OCI-M1 (cell line): ENCODE measurements at regions not wholly inside any gene's neighbourhood (a gene's known extent, or its start where the extent isn't known, plus 50 kb on each side); places are given as distances from the start of the nearest gene placed in this dataset.

Source experiments
- DNase-seq: peaks from one replicate; lab custom pipeline; 2025; lab: John Stamatoyannopoulos, UW

DNA sequence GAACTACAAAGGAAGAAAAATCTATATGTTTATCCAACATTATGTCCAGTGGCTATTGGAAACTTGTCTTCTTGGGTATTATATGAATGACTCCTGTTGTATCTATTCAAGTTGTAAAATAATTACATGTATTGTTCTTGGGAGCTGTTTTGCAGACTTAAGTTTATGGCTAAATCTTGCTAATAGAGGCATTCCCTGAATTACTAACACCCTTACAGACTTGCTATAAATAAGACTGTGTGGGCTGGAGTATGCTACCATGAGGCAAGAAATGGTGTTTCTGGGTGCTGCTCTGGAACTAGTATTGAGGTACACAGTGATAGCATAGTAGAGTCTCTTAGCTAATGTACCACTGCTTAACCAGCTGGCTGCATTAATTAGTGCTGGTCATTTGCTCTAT, 155.1 kb downstream of the HIPK3 start:
- DNase-seq: no peak

DNA sequence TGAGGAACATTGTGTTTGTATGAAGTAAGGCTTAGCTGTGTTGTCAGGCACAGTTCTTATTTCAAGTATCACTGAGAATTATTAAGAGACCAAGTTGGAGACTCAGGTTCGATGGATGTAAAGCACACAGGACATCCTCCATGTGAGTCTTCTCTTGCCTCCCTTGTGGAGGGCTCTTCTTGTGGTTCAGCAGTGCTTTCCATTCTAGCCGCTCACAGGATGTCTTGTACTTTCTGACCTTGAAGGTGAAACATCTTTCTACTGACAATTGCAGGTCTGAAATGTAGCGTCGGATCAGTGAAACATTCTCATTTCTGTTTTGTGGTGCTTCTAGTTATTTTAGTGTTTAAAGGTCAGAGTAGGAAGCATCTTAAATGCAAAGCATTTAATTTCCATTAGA, 154.6 kb downstream of the HIPK3 start:
- DNase-seq: no peak

DNA sequence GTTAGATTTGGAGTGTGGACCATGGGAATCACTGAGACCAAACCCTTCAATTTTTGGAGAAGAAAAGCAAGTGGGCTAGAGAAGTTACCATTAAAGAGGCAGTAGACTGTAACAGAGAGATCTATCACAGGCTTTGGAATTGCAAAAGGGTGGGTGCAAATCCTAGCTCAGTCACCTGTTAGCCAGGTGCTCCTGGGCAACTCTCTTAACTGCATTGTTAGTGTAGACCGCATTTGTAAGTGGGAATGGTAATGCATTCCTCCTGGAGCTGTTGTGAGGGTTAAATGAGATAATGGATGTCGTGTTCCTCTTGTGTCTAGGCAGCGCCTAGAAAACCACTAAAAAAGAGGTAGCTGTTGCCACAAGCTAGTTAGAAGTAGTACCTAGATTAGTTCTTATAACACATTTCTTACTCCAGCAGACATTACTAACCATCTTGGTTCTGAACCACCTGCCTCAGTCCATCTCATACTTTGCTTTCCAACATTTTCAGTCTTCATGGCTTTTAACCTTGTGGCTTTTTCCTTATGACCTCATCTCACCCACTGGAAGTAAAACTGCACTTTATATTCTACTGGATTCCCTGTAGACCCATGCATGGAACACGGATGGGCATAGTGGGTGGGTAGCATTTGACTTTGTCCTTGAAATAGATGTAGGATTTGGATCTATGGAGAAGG, 153.0 kb downstream of the HIPK3 start:
- no peak for DNase-seq
